ENCODE measurements at regions not wholly inside any gene's neighbourhood (a gene's known extent, or its start where the extent isn't known, plus 50 kb on each side); places are given as distances from the start of the nearest gene placed in this dataset.
"Not testable (repeated sequence)": the region's sequence is repeated elsewhere in the genome, so short reads cannot be mapped to it uniquely, and the experiment has no call there.

- Histone ChIP-seq H3K4me1 (no peaks in the 10 kb centered on the region), H3K27me3 (no peaks in the 10 kb centered on the region), H3K4me3 (no peak overlapping the region), H3K36me3 (no peaks in the 10 kb centered on the region), H3K27ac (no peak overlapping the region), H3K9me3 (no peaks in the 10 kb centered on the region)
- in situ Hi-C loops (cut with MboI; ENCODE audit: low pct_ligation_motif_present in 1 of 4, low pct_unique_long_range_greater_than_20kb in 1 of 4, low sequenced_read_pairs in 3 of 4) (no loop called here), intact Hi-C loops (cut with DNase I; ENCODE audit: low total_unique reads) (no loop called here)
- DNase-seq, result no peak
- TF ChIP-seq CTCF (IDR thresholded peaks at IDR 0.05) (no peak), EP300 (IDR thresholded peaks at IDR 0.05; ENCODE audit: low read depth) (no peak), POLR2A (IDR thresholded peaks at IDR 0.05) (no peak), POLR2AphosphoS5 (IDR thresholded peaks at IDR 0.05) (no peak)
- 79 to 88% methylated on average over 4 of the region's 4 CpGs for WGBS, 2 donors (ENCODE audit: low coverage in 1 of 2)
These were observed 81.2 kb upstream of the NIPBL start for GRCh38 chr5:36795366-36795765.

- Histone ChIP-seq H3K4me3 (no peak overlapping the region), H3K36me3 (no peaks in the 10 kb centered on the region), H3K27me3 (no peaks in the 10 kb centered on the region), H3K27ac (no peak overlapping the region), H3K9me3 (no peaks in the 10 kb centered on the region), H3K4me1 (no peaks in the 10 kb centered on the region)
- in situ Hi-C loops (cut with MboI; ENCODE audit: low pct_ligation_motif_present in 1 of 4, low pct_unique_long_range_greater_than_20kb in 1 of 4, low sequenced_read_pairs in 3 of 4) (no loop called here), intact Hi-C loops (cut with DNase I; ENCODE audit: low total_unique reads) (no loop called here)
- WGBS, 2 donors (ENCODE audit: low coverage in 1 of 2), result 48 to 56% methylated on average over 3 of the region's 3 CpGs
- TF ChIP-seq POLR2AphosphoS5 (IDR thresholded peaks at IDR 0.05) (no peak), EP300 (IDR thresholded peaks at IDR 0.05; ENCODE audit: low read depth) (no peak), CTCF (IDR thresholded peaks at IDR 0.05) (no peak)
- no peak for DNase-seq
These were observed 80.4 kb upstream of the NIPBL start for GRCh38 chr5:36796155-36796554.

GRCh38 chr5:36801523-36801922 is 75.0 kb upstream of the NIPBL start:
- Histone ChIP-seq H3K27ac (no peak overlapping the region), H3K9me3 (no peaks in the 10 kb centered on the region), H3K36me3 (no peaks in the 10 kb centered on the region), H3K4me3 (no peak overlapping the region), H3K4me1 (no peaks in the 10 kb centered on the region), H3K27me3 (peaks cover 3% of the 10 kb centered on the region)
- DNase-seq, result no peak
- intact Hi-C loops (cut with DNase I; ENCODE audit: low total_unique reads), result no loop called here
- in situ Hi-C loops (cut with MboI; ENCODE audit: low pct_ligation_motif_present in 1 of 4, low pct_unique_long_range_greater_than_20kb in 1 of 4, low sequenced_read_pairs in 3 of 4), result no loop called here
- TF ChIP-seq CTCF (IDR thresholded peaks at IDR 0.05), result no peak
- no peak for TF ChIP-seq POLR2A (IDR thresholded peaks at IDR 0.05)
- no peak for TF ChIP-seq EP300 (IDR thresholded peaks at IDR 0.05; ENCODE audit: low read depth)
- TF ChIP-seq POLR2AphosphoS5 (IDR thresholded peaks at IDR 0.05), result no peak

GRCh38 chr5:36802187-36802586 is 74.4 kb upstream of the NIPBL start:
- no peaks in the 10 kb centered on the region for H3K4me1 ChIP-seq
- intact Hi-C loops (cut with DNase I; ENCODE audit: low total_unique reads), result no loop called here
- no peak for TF ChIP-seq CTCF (IDR thresholded peaks at IDR 0.05)
- no peak for TF ChIP-seq POLR2AphosphoS5 (IDR thresholded peaks at IDR 0.05)
- no peak for TF ChIP-seq EP300 (IDR thresholded peaks at IDR 0.05; ENCODE audit: low read depth)
- no peak for TF ChIP-seq POLR2A (IDR thresholded peaks at IDR 0.05)

GRCh38 chr5:36813249-36813648 is 63.3 kb upstream of the NIPBL start:
- H3K36me3 ChIP-seq; in situ Hi-C loops (cut with MboI; ENCODE audit: low pct_ligation_motif_present in 1 of 4, low pct_unique_long_range_greater_than_20kb in 1 of 4, low sequenced_read_pairs in 3 of 4); DNase-seq; H3K27me3 ChIP-seq; H3K4me1 ChIP-seq; H3K4me3 ChIP-seq; H3K9me3 ChIP-seq; H3K27ac ChIP-seq; intact Hi-C loops (cut with DNase I; ENCODE audit: low total_unique reads): not testable (repeated sequence)
- WGBS, 2 donors (ENCODE audit: low coverage in 1 of 2), result 93 to 100% methylated on average over 1 to 4 of the region's 4 CpGs

More at GRCh38 chr5:36802187-36802586, 74.4 kb upstream of the NIPBL start:
- H3K36me3 ChIP-seq, result no peaks in the 10 kb centered on the region
- H3K27me3 ChIP-seq, result peaks cover 3% of the 10 kb centered on the region
- WGBS, 2 donors (ENCODE audit: low coverage in 1 of 2), result 81 to 93% methylated on average over 3 to 5 of the region's 5 CpGs
- H3K4me3 ChIP-seq, result no peak overlapping the region
- in situ Hi-C loops (cut with MboI; ENCODE audit: low pct_ligation_motif_present in 1 of 4, low pct_unique_long_range_greater_than_20kb in 1 of 4, low sequenced_read_pairs in 3 of 4), result no loop called here
- H3K27ac ChIP-seq, result no peak overlapping the region
- no peaks in the 10 kb centered on the region for H3K9me3 ChIP-seq
- DNase-seq, result no peak

Data from transverse colon (tissue), 4 donors.